DOHH2 (cell line): ENCODE measurements at regions not wholly inside any gene's neighbourhood (a gene's known extent, or its start where the extent isn't known, plus 50 kb on each side); places are given as distances from the start of the nearest gene placed in this dataset.

Experiments used
- H3F3A ChIP-seq: fragments of 200-600 bp; sonication (generic), shearing (Covaris generic); 2 replicates; pipeline ENCODE4 v1.6.0; 2016; ENCODE audit warnings: antibody characterized with exemption, mild to moderate bottlenecking; ENCODE audit not compliant: control insufficient read depth, insufficient read depth
- H3K27ac ChIP-seq: fragments of 200-600 bp; sonication (generic); 2 replicates; pipeline ENCODE4 v1.5.1; 2014; ENCODE audit warnings: low read depth, mild to moderate bottlenecking, low read length, moderate library complexity
- H3K27me3 ChIP-seq: fragments of 200-600 bp; sonication (generic); 2 replicates; pipeline ENCODE4 v1.6.1; 2014; ENCODE audit warnings: mild to moderate bottlenecking, low read length, mixed read lengths; ENCODE audit not compliant: control insufficient read depth
- H3K36me3 ChIP-seq: fragments of 200-600 bp; sonication (generic); 2 replicates; pipeline ENCODE4 v1.6.1; 2014; ENCODE audit warnings: mild to moderate bottlenecking, low read length, moderate library complexity, mixed read lengths; ENCODE audit not compliant: control insufficient read depth
- H3K4me1 ChIP-seq: fragments of 200-600 bp; sonication (generic); 2 replicates; pipeline ENCODE4 v1.6.1; 2014; ENCODE audit warnings: mild to moderate bottlenecking, low read length, mixed read lengths; ENCODE audit not compliant: control insufficient read depth
- H3K4me2 ChIP-seq: fragments of 200-600 bp; sonication (generic); 2 replicates; pipeline ENCODE4 v1.6.0; 2014; ENCODE audit warnings: mild to moderate bottlenecking, low read length, moderate library complexity
- H3K4me3 ChIP-seq: fragments of 200-600 bp; sonication (generic); 2 replicates; pipeline ENCODE4 v1.5.1; 2014; ENCODE audit warnings: mild to moderate bottlenecking, low read length, mixed read lengths
- H3K79me2 ChIP-seq: fragments of 200-600 bp; sonication (generic); 2 replicates; pipeline ENCODE4 v1.6.1; 2014; ENCODE audit warnings: mild to moderate bottlenecking, low read length, mixed read lengths; ENCODE audit not compliant: control insufficient read depth
- H3K9me2 ChIP-seq: fragments of 200-600 bp; sonication (generic); replicated peaks from 2 replicates; pipeline ENCODE4 v1.6.1; 2014; ENCODE audit warnings: mild to moderate bottlenecking, low read length, mixed read lengths; ENCODE audit not compliant: control insufficient read depth
- H3K9me3 ChIP-seq: fragments of 200-600 bp; sonication (generic); 2 replicates; pipeline ENCODE4 v1.6.1; 2014; ENCODE audit warnings: antibody characterized with exemption, low read length, mixed read lengths; ENCODE audit not compliant: control insufficient read depth, insufficient read depth
- H4K20me1 ChIP-seq: fragments of 200-600 bp; sonication (generic); 2 replicates; pipeline ENCODE4 v1.6.0; 2014; ENCODE audit warnings: low read depth, mild to moderate bottlenecking, antibody characterized with exemption, low read length, moderate library complexity; ENCODE audit not compliant: control insufficient read depth, insufficient read depth
- CTCF ChIP-seq: fragments of 200-600 bp; sonication (generic); IDR thresholded peaks from one replicate; pipeline ENCODE4 v1.5.1; 2014; ENCODE audit warnings: antibody characterized with exemption, mild to moderate bottlenecking, low read depth, low read length; ENCODE audit not compliant: poor library complexity, severe bottlenecking
- EZH2phosphoT487 ChIP-seq: fragments of 200-600 bp; sonication (generic); IDR thresholded peaks from 2 replicates; pipeline ENCODE4 v1.6.1; 2017; ENCODE audit warnings: borderline replicate concordance, mild to moderate bottlenecking, antibody characterized with exemption, low read length, moderate library complexity, mixed read lengths

- H3K79me2 ChIP-seq: no peaks in the 10 kb centered on the region
- TF ChIP-seq EZH2phosphoT487 (no peak), CTCF (no peak)
- H3K27me3 ChIP-seq: no peaks in the 10 kb centered on the region
- H3F3A ChIP-seq: no peaks in the 10 kb centered on the region
- H3K9me3 ChIP-seq: no peaks in the 10 kb centered on the region
- H4K20me1 ChIP-seq: no peaks in the 10 kb centered on the region
- no peaks in the 10 kb centered on the region for H3K4me1 ChIP-seq
- H3K27ac ChIP-seq: no peak overlapping the region
- no peak overlapping the region for H3K4me3 ChIP-seq
- no peaks in the 10 kb centered on the region for H3K36me3 ChIP-seq
- no peaks in the 10 kb centered on the region for H3K9me2 ChIP-seq
- H3K4me2 ChIP-seq: no peak overlapping the region
These were observed 899.6 kb upstream of the SLC35B3 start for GRCh38 chr6:9334979-9335378.

GRCh38 chr6:9332241-9332780, 897.0 kb upstream of the SLC35B3 start:
- H3K4me2 ChIP-seq: no peak overlapping the region
- H3K9me3 ChIP-seq: no peaks in the 10 kb centered on the region
- no peak overlapping the region for H3K4me3 ChIP-seq
- no peaks in the 10 kb centered on the region for H3K4me1 ChIP-seq
- no peak overlapping the region for H3K27ac ChIP-seq
- no peaks in the 10 kb centered on the region for H3F3A ChIP-seq
- TF ChIP-seq CTCF: no peak
- TF ChIP-seq EZH2phosphoT487: no peak
- no peaks in the 10 kb centered on the region for H3K9me2 ChIP-seq
- H3K27me3 ChIP-seq: no peaks in the 10 kb centered on the region
- no peaks in the 10 kb centered on the region for H3K36me3 ChIP-seq
- no peaks in the 10 kb centered on the region for H3K79me2 ChIP-seq
- H4K20me1 ChIP-seq: no peaks in the 10 kb centered on the region

GRCh38 chr6:9316831-9317230, 881.5 kb upstream of the SLC35B3 start:
- no peaks in the 10 kb centered on the region for H3F3A ChIP-seq
- H3K27me3 ChIP-seq: no peaks in the 10 kb centered on the region
- no peak overlapping the region for H3K4me3 ChIP-seq
- H4K20me1 ChIP-seq: no peaks in the 10 kb centered on the region
- TF ChIP-seq CTCF (no peak), EZH2phosphoT487 (no peak)
- H3K27ac ChIP-seq: no peak overlapping the region
- H3K9me2 ChIP-seq: no peaks in the 10 kb centered on the region
- no peak overlapping the region for H3K4me2 ChIP-seq
- H3K9me3 ChIP-seq: no peaks in the 10 kb centered on the region
- no peaks in the 10 kb centered on the region for H3K4me1 ChIP-seq
- no peaks in the 10 kb centered on the region for H3K79me2 ChIP-seq
- no peaks in the 10 kb centered on the region for H3K36me3 ChIP-seq
